WTC11 (cell line): ENCODE measurements at regions not wholly inside any gene's neighbourhood (a gene's known extent, or its start where the extent isn't known, plus 50 kb on each side); places are given as distances from the start of the nearest gene placed in this dataset.

Experiments
- ATAC-seq: fragments of 200-7000 bp; cut with Tn5 transposase; 2 replicates; pipeline ENCODE4 v1.10.0; 2021; ENCODE audit warnings: mild to moderate bottlenecking, moderate library complexity
- CTCF ChIA-PET: fragments of 300-600 bp; sonication (Branson Sonifier 250); formaldehyde crosslinking; loops from one replicate; lab custom pipeline; 2021; ENCODE audit warnings: antibody characterized with exemption; lab: Charles Lee
- POLR2A ChIA-PET: fragments of 350-600 bp; sonication (Branson Sonifier 250); formaldehyde crosslinking; loops from one replicate; lab custom pipeline; 2021; ENCODE audit warnings: antibody characterized with exemption; lab: Charles Lee
- DNase-seq: peaks from one replicate; pipeline ENCODE4 v3.0.0; 2021; ENCODE audit warnings: low spot score
- H3K27ac Mint-ChIP-seq: 2 replicates; pipeline ENCODE4 v1.8.0; 2021; ENCODE audit warnings: mixed read lengths
- H3K27me3 Mint-ChIP-seq: 2 replicates; pipeline ENCODE4 v1.8.0; 2021; ENCODE audit warnings: low read depth, mild to moderate bottlenecking, moderate library complexity, mixed read lengths
- H3K36me3 Mint-ChIP-seq: 2 replicates; pipeline ENCODE4 v1.8.0; 2021; ENCODE audit warnings: mixed read lengths
- H3K4me1 Mint-ChIP-seq: 2 replicates; pipeline ENCODE4 v1.8.0; 2022; ENCODE audit warnings: mixed read lengths
- H3K4me3 Mint-ChIP-seq: 2 replicates; pipeline ENCODE4 v1.8.0; 2021; ENCODE audit warnings: mild to moderate bottlenecking, moderate library complexity, mixed read lengths
- H3K9me3 Mint-ChIP-seq: 2 replicates; pipeline ENCODE4 v1.8.0; 2021; ENCODE audit warnings: mixed read lengths
- ARID4B ChIP-seq: sonication (generic); formaldehyde crosslinking; IDR thresholded peaks from 2 replicates; pipeline ENCODE4 v1.8.0; 2023; ENCODE audit warnings: missing genetic modification reagents, mild to moderate bottlenecking, borderline replicate concordance
- ATF3 ChIP-seq: sonication (generic); formaldehyde crosslinking; conservative IDR thresholded peaks from 2 replicates; pipeline ENCODE4 v1.8.1; 2022; ENCODE audit warnings: mild to moderate bottlenecking, missing genetic modification reagents
- CTCF ChIP-seq: fragments of 200-600 bp; IDR thresholded peaks from 2 replicates; pipeline ENCODE4 v1.8.0; 2022; ENCODE audit warnings: antibody characterized with exemption
- ELF4 ChIP-seq: sonication (generic); formaldehyde crosslinking; IDR thresholded peaks from 2 replicates; pipeline ENCODE4 v1.8.1; 2022; ENCODE audit warnings: low read depth, mild to moderate bottlenecking, moderate library complexity, missing genetic modification reagents
- ETV6 ChIP-seq: sonication (generic); formaldehyde crosslinking; IDR thresholded peaks from 2 replicates; pipeline ENCODE4 v1.8.1; 2022; ENCODE audit warnings: mild to moderate bottlenecking, missing genetic modification reagents
- GRHL2 ChIP-seq: fragments of 250-450 bp; sonication (Bioruptor Pico); IDR thresholded peaks from 2 replicates; pipeline ENCODE4 v1.8.0; 2022; ENCODE audit warnings: mild to moderate bottlenecking, moderate library complexity; ENCODE audit not compliant: insufficient replicate concordance, severe bottlenecking
- OVOL2 ChIP-seq: fragments of 250-450 bp; sonication (Bioruptor Pico); IDR thresholded peaks from 2 replicates; pipeline ENCODE4 v1.9.0; 2021; ENCODE audit warnings: mild to moderate bottlenecking, borderline replicate concordance
- RELA ChIP-seq: sonication (generic); formaldehyde crosslinking; IDR thresholded peaks from 2 replicates; pipeline ENCODE4 v1.8.1; 2022; ENCODE audit warnings: missing genetic modification reagents, mild to moderate bottlenecking, borderline replicate concordance
- SP1 ChIP-seq: sonication (generic); formaldehyde crosslinking; conservative IDR thresholded peaks from 2 replicates; pipeline ENCODE4 v1.8.1; 2022; ENCODE audit warnings: missing genetic modification reagents
- TEAD1 ChIP-seq: sonication (generic); formaldehyde crosslinking; IDR thresholded peaks from 2 replicates; pipeline ENCODE4 v1.8.0; 2022; ENCODE audit warnings: mild to moderate bottlenecking, missing genetic modification reagents
- TP53 ChIP-seq: sonication (generic); formaldehyde crosslinking; IDR thresholded peaks from 2 replicates; pipeline ENCODE4 v1.8.1; 2023; ENCODE audit warnings: mild to moderate bottlenecking, missing genetic modification reagents
- USF2 ChIP-seq: sonication (generic); formaldehyde crosslinking; IDR thresholded peaks from 2 replicates; pipeline ENCODE4 v1.8.1; 2023; ENCODE audit warnings: mild to moderate bottlenecking, missing genetic modification reagents, moderate library complexity
- ZBTB21 ChIP-seq: sonication (generic); formaldehyde crosslinking; IDR thresholded peaks from 2 replicates; pipeline ENCODE4 v1.8.1; 2023; ENCODE audit warnings: mild to moderate bottlenecking, missing genetic modification reagents, borderline replicate concordance
- ZNF121 ChIP-seq: sonication (generic); formaldehyde crosslinking; IDR thresholded peaks from 2 replicates; pipeline ENCODE4 v1.8.0; 2023; ENCODE audit warnings: missing genetic modification reagents
- ZNF138 ChIP-seq: sonication (generic); formaldehyde crosslinking; conservative IDR thresholded peaks from 2 replicates; pipeline ENCODE4 v1.8.1; 2022; ENCODE audit warnings: mild to moderate bottlenecking, moderate library complexity, missing genetic modification reagents
- ZNF263 ChIP-seq: sonication (generic); formaldehyde crosslinking; IDR thresholded peaks from 2 replicates; pipeline ENCODE4 v1.8.1; 2022; ENCODE audit warnings: low read depth, mild to moderate bottlenecking, moderate library complexity, missing genetic modification reagents
- ZNF281 ChIP-seq: sonication (generic); formaldehyde crosslinking; IDR thresholded peaks from 2 replicates; pipeline ENCODE4 v1.8.0; 2023; ENCODE audit warnings: mild to moderate bottlenecking, missing genetic modification reagents
- ZNF671 ChIP-seq: fragments of 250-450 bp; sonication (Bioruptor Pico); IDR thresholded peaks from 2 replicates; pipeline ENCODE4 v1.8.0; 2021; ENCODE audit warnings: mild to moderate bottlenecking
- ZSCAN18 ChIP-seq: fragments of 250-450 bp; sonication (Bioruptor Pico); IDR thresholded peaks from 2 replicates; pipeline ENCODE4 v2.1.2; 2022; ENCODE audit warnings: mild to moderate bottlenecking, moderate library complexity

- ChIA-PET CTCF (no interaction called here), POLR2A (no interaction called here)
- no peaks in the 10 kb centered on the region for H3K36me3 Mint-ChIP-seq
Measured at GRCh38 chr1:193313354-193314140, 127.1 kb upstream of the B3GALT2 start.

GRCh38 chr1:193312432-193312831 is 126.0 kb upstream of the B3GALT2 start:
- H3K27me3 Mint-ChIP-seq: no peaks in the 10 kb centered on the region
- H3K9me3 Mint-ChIP-seq: no peaks in the 10 kb centered on the region
- CTCF ChIA-PET: no interaction called here
- POLR2A ChIA-PET: no interaction called here
- H3K27ac Mint-ChIP-seq: no peak overlapping the region
- DNase-seq: no peak
- H3K36me3 Mint-ChIP-seq: no peaks in the 10 kb centered on the region
- no peak for ATAC-seq
- H3K4me1 Mint-ChIP-seq: no peaks in the 10 kb centered on the region
- H3K4me3 Mint-ChIP-seq: no peak overlapping the region
- no peak for TF ChIP-seq OVOL2 (CRISPR knock-in tag)
- TF ChIP-seq ZNF263 (CRISPR knock-in tag): no peak
- no peak for TF ChIP-seq CTCF
- no peak for TF ChIP-seq RELA
- no peak for TF ChIP-seq ZNF281 (CRISPR knock-in tag)
- no peak for TF ChIP-seq TEAD1 (CRISPR knock-in tag)
- TF ChIP-seq ELF4 (CRISPR knock-in tag): no peak
- no peak for TF ChIP-seq ATF3 (CRISPR knock-in tag)
- TF ChIP-seq ZNF121 (CRISPR knock-in tag): no peak
- TF ChIP-seq SP1 (CRISPR knock-in tag): no peak
- no peak for TF ChIP-seq ZBTB21 (CRISPR knock-in tag)
- TF ChIP-seq ZNF138 (CRISPR knock-in tag): no peak
- no peak for TF ChIP-seq USF2 (CRISPR knock-in tag)
- no peak for TF ChIP-seq ZSCAN18 (CRISPR knock-in tag)
- TF ChIP-seq ZNF671: no peak
- TF ChIP-seq ETV6 (CRISPR knock-in tag): no peak
- no peak for TF ChIP-seq GRHL2 (CRISPR knock-in tag)
- TF ChIP-seq TP53: no peak

More at GRCh38 chr1:193313354-193314140, 127.1 kb upstream of the B3GALT2 start:
- H3K27me3 Mint-ChIP-seq: no peaks in the 10 kb centered on the region
- DNase-seq: no peak
- TF ChIP-seq ARID4B: no peak
- TF ChIP-seq, all 79 proteins: peak for 0
- Mint-ChIP-seq H3K27ac (no peak overlapping the region), H3K9me3 (peaks cover 6% of the 10 kb centered on the region; the same call in 1 of the 2 replicates), H3K4me3 (no peak overlapping the region), H3K4me1 (no peaks in the 10 kb centered on the region)
- no peak for ATAC-seq
